ENCODE measurements at regions not wholly inside any gene's neighbourhood (a gene's known extent, or its start where the extent isn't known, plus 50 kb on each side); places are given as distances from the start of the nearest gene placed in this dataset.

DNA sequence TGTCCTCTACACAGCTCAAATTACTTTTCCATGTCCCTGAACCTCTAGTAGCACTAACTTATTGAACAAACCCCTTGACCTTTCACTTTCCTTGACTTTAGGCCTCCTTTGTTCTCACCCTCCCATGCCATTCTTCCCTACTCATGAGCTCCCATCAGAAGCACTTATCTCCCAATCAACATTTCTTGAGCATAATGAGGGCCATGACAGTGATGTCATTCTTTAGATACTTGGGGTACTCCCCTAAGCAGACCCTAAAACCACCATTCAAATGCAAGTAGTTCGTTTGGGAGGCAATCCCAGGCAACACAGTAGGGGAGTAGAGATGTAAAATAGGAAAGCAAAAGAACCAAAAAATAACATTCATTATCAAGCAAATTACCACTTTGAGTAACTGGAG is 115.9 kb upstream of the ARHGAP28 start:
- H2AFZ ChIP-seq (ENCODE audit: low read depth, low read length, poor library complexity, severe bottlenecking) = no peak overlapping the region
- no peaks in the 10 kb centered on the region for H3K36me3 ChIP-seq (ENCODE audit: control insufficient read depth in 1 of 2, insufficient read depth in 2 of 2, low read length in 2 of 2)
- no peaks in the 10 kb centered on the region for H3K4me1 ChIP-seq (ENCODE audit: control insufficient read depth in 1 of 2, insufficient read depth in 2 of 2, low read length in 2 of 2)
- peaks cover 8 to 51% of the 10 kb centered on the region in 2 experiments; a peak in 2 of 4 replicates for H3K9me3 ChIP-seq (ENCODE audit: control insufficient read depth in 1 of 2, insufficient read depth in 1 of 2, low read depth in 1 of 2, low read length in 2 of 2)
- H3K9ac ChIP-seq (ENCODE audit: low read length) = no peak overlapping the region
- no peak overlapping the region for H3K4me2 ChIP-seq (ENCODE audit: low read length)
- RAD21 ChIA-PET (ENCODE audit: low non-redundant PET in 1 of 2, low total read pairs in 2 of 2, uncharacterized antibody in 2 of 2, unreplicated experiment in 2 of 2) = no interaction called here
- TF ChIP-seq SRF (IDR thresholded peaks at IDR 0.05; ENCODE audit: low read depth) = no peak
- TF ChIP-seq, protein P1, sequence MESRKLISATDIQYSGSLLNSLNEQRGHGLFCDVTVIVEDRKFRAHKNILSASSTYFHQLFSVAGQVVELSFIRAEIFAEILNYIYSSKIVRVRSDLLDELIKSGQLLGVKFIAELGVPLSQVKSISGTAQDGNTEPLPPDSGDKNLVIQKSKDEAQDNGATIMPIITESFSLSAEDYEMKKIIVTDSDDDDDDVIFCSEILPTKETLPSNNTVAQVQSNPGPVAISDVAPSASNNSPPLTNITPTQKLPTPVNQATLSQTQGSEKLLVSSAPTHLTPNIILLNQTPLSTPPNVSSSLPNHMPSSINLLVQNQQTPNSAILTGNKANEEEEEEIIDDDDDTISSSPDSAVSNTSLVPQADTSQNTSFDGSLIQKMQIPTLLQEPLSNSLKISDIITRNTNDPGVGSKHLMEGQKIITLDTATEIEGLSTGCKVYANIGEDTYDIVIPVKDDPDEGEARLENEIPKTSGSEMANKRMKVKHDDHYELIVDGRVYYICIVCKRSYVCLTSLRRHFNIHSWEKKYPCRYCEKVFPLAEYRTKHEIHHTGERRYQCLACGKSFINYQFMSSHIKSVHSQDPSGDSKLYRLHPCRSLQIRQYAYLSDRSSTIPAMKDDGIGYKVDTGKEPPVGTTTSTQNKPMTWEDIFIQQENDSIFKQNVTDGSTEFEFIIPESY (IDR thresholded peaks at IDR 0.05; ENCODE audit: extremely low read depth, insufficient replicate concordance, low read length) = no peak
- no peak for TF ChIP-seq FOSL1 (IDR thresholded peaks at IDR 0.05; ENCODE audit: low read depth)
- TF ChIP-seq, protein P2, sequence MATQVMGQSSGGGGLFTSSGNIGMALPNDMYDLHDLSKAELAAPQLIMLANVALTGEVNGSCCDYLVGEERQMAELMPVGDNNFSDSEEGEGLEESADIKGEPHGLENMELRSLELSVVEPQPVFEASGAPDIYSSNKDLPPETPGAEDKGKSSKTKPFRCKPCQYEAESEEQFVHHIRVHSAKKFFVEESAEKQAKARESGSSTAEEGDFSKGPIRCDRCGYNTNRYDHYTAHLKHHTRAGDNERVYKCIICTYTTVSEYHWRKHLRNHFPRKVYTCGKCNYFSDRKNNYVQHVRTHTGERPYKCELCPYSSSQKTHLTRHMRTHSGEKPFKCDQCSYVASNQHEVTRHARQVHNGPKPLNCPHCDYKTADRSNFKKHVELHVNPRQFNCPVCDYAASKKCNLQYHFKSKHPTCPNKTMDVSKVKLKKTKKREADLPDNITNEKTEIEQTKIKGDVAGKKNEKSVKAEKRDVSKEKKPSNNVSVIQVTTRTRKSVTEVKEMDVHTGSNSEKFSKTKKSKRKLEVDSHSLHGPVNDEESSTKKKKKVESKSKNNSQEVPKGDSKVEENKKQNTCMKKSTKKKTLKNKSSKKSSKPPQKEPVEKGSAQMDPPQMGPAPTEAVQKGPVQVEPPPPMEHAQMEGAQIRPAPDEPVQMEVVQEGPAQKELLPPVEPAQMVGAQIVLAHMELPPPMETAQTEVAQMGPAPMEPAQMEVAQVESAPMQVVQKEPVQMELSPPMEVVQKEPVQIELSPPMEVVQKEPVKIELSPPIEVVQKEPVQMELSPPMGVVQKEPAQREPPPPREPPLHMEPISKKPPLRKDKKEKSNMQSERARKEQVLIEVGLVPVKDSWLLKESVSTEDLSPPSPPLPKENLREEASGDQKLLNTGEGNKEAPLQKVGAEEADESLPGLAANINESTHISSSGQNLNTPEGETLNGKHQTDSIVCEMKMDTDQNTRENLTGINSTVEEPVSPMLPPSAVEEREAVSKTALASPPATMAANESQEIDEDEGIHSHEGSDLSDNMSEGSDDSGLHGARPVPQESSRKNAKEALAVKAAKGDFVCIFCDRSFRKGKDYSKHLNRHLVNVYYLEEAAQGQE (IDR thresholded peaks at IDR 0.05; ENCODE audit: low read depth) = no peak
- TF ChIP-seq JUND (IDR thresholded peaks at IDR 0.05) = no peak
- TF ChIP-seq YY1 (IDR thresholded peaks at IDR 0.05; ENCODE audit: extremely low read depth, insufficient replicate concordance, low read depth, low read length) = no peak
- TF ChIP-seq ZNF274 (IDR thresholded peaks at IDR 0.05; ENCODE audit: low read depth, low read length) = no peak
- TF ChIP-seq, protein P3, sequence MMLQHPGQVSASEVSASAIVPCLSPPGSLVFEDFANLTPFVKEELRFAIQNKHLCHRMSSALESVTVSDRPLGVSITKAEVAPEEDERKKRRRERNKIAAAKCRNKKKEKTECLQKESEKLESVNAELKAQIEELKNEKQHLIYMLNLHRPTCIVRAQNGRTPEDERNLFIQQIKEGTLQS (IDR thresholded peaks at IDR 0.05) = no peak
- no peak for TF ChIP-seq SP1 (IDR thresholded peaks at IDR 0.05; ENCODE audit: low read depth)
- TF ChIP-seq, protein P4, sequence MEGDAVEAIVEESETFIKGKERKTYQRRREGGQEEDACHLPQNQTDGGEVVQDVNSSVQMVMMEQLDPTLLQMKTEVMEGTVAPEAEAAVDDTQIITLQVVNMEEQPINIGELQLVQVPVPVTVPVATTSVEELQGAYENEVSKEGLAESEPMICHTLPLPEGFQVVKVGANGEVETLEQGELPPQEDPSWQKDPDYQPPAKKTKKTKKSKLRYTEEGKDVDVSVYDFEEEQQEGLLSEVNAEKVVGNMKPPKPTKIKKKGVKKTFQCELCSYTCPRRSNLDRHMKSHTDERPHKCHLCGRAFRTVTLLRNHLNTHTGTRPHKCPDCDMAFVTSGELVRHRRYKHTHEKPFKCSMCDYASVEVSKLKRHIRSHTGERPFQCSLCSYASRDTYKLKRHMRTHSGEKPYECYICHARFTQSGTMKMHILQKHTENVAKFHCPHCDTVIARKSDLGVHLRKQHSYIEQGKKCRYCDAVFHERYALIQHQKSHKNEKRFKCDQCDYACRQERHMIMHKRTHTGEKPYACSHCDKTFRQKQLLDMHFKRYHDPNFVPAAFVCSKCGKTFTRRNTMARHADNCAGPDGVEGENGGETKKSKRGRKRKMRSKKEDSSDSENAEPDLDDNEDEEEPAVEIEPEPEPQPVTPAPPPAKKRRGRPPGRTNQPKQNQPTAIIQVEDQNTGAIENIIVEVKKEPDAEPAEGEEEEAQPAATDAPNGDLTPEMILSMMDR (IDR thresholded peaks at IDR 0.05 in 2 of 3, conservative IDR thresholded peaks at IDR 0.05 in 1 of 3; ENCODE audit: borderline replicate concordance in 1 of 3, insufficient read depth in 1 of 3, low read depth in 2 of 3, low read length in 2 of 3) = no peak
- TF ChIP-seq POLR2AphosphoS5 (IDR thresholded peaks at IDR 0.05; ENCODE audit: low read depth, low read length) = no peak
- no peak for TF ChIP-seq EGR1 (IDR thresholded peaks at IDR 0.05; ENCODE audit: low read depth)
- no peaks in the 10 kb centered on the region for H4K20me1 ChIP-seq (ENCODE audit: insufficient read depth)
- no peak overlapping the region for H3K27ac ChIP-seq (ENCODE audit: low read depth, low read length)
- H3K4me3 ChIP-seq (replicated peaks in 1 of 2; ENCODE audit: low read depth in 1 of 2, low read length in 2 of 2) = no peak overlapping the region
- no TSS peak for BruUV-seq (replicated peaks)
- H3K27me3 ChIP-seq (ENCODE audit: insufficient read depth, low read length) = no peaks in the 10 kb centered on the region
- DNase-seq (ENCODE audit: low read depth, low spot score) = no peak
- ATAC-seq = no peak
- no peaks in the 10 kb centered on the region for H3K79me2 ChIP-seq (ENCODE audit: insufficient read depth, low read length)
- H3K9me2 ChIP-seq (ENCODE audit: insufficient read depth) = no peaks in the 10 kb centered on the region
- intact Hi-C loops (cut with micrococcal nuclease) = no loop called here
- CTCF ChIA-PET = no interaction called here
- POLR2A ChIA-PET = no interaction called here
